Transverse colon (tissue), 4 donors: ENCODE measurements at regions not wholly inside any gene's neighbourhood (a gene's known extent, or its start where the extent isn't known, plus 50 kb on each side); places are given as distances from the start of the nearest gene placed in this dataset.

Experiments used
- DNase-seq: peaks from one replicate; pipeline ENCODE4 v3.0.0-alpha.2; 2019
- H3K27ac ChIP-seq, 4 donors: fragments of 200-600 bp; sonication (generic); 2 replicates each; pipeline ENCODE4 v1.5.1; 2016 to 2018; ENCODE audit warnings: inconsistent platforms in 4 of 4
- H3K27me3 ChIP-seq: fragments of 200-600 bp; sonication (generic); 2 replicates; pipeline ENCODE4 v1.5.1; 2017; ENCODE audit warnings: inconsistent platforms
- H3K36me3 ChIP-seq, 4 donors: fragments of 200-600 bp; sonication (generic); 2 replicates each; pipeline ENCODE4 v1.5.1; 2017 to 2019; ENCODE audit warnings: inconsistent platforms in 4 of 4
- H3K4me1 ChIP-seq, 4 donors: fragments of 200-600 bp; sonication (generic); 2 replicates each; pipeline ENCODE4 v1.5.1; 2017 to 2020; ENCODE audit warnings: inconsistent platforms in 4 of 4
- H3K4me3 ChIP-seq, 4 donors: fragments of 200-600 bp; sonication (generic); 1 replicate in 1 of 4; 2 replicates in 3 of 4; pipeline versions ENCODE4 v1.5.1 to v1.6.1; 2017 to 2019; ENCODE audit warnings: inconsistent platforms in 4 of 4
- H3K9me3 ChIP-seq, 2 donors: fragments of 200-600 bp; sonication (generic); 2 replicates each; pipeline ENCODE4 v1.5.1; 2017 to 2019; ENCODE audit warnings: inconsistent platforms in 2 of 2
- EP300 ChIP-seq: sonication (generic); formaldehyde crosslinking; IDR thresholded peaks from one replicate; pipeline ENCODE4 v1.6.1; 2017; ENCODE audit warnings: antibody characterized with exemption, low read depth
- POLR2A ChIP-seq: fragments of 450-650 bp; IDR thresholded peaks from one replicate; pipeline ENCODE4 v1.6.1; 2016; ENCODE audit warnings: antibody characterized with exemption, mild to moderate bottlenecking, moderate library complexity
- POLR2AphosphoS5 ChIP-seq, 3 donors: sonication (generic); formaldehyde crosslinking; IDR thresholded peaks; one replicate each; pipeline ENCODE4 v1.6.1; 2016; ENCODE audit warnings: antibody characterized with exemption in 3 of 3
- WGBS, 2 donors: methylation state at CpG; one replicate each; pipeline ENCODE4 v1.1.5; 2018; ENCODE audit warnings: low coverage in 1 of 2; 5-methylcytosine and 5-hydroxymethylcytosine counted together
- in situ Hi-C, 4 donors: fragments of 200-750 bp; cut with MboI; loops; one replicate each; pipeline versions ENCODE4 v1.15.0 to v1.15.1; 2017; ENCODE audit warnings: low sequenced_read_pairs in 3 of 4, low pct_ligation_motif_present in 1 of 4, low pct_unique_long_range_greater_than_20kb in 1 of 4
- intact Hi-C: fragments of 100-400 bp; cut with DNase I; formaldehyde crosslinking; loops from one replicate; pipeline ENCODE4 v1.15.1; 2023; ENCODE audit warnings: low total_unique reads
- TF ChIP-seq, protein P1 (sequence below), 5 experiments: fragments of 200-600 bp in 3 of 5; fragments of 450-650 bp in 2 of 5; sonication (generic) in 3 of 5; IDR thresholded peaks; 1 replicate in 2 of 5; 2 replicates in 3 of 5; pipeline ENCODE4 v1.5.1; 2016 to 2017; ENCODE audit warnings: antibody characterized with exemption in 5 of 5, inconsistent platforms in 3 of 5, mild to moderate bottlenecking in 2 of 5, moderate library complexity in 1 of 5

GRCh38 chr2:57957238-57957637 is 89.4 kb upstream of the VRK2 start:
- 89 to 92% methylated on average over 3 of the region's 3 CpGs for WGBS, 2 donors
- Histone ChIP-seq H3K27me3 (no peaks in the 10 kb centered on the region), H3K9me3 (no peaks in the 10 kb centered on the region), H3K36me3 (no peaks in the 10 kb centered on the region), H3K27ac (no peak overlapping the region), H3K4me1 (no peaks in the 10 kb centered on the region), H3K4me3 (no peak overlapping the region)
- TF ChIP-seq, protein P1, sequence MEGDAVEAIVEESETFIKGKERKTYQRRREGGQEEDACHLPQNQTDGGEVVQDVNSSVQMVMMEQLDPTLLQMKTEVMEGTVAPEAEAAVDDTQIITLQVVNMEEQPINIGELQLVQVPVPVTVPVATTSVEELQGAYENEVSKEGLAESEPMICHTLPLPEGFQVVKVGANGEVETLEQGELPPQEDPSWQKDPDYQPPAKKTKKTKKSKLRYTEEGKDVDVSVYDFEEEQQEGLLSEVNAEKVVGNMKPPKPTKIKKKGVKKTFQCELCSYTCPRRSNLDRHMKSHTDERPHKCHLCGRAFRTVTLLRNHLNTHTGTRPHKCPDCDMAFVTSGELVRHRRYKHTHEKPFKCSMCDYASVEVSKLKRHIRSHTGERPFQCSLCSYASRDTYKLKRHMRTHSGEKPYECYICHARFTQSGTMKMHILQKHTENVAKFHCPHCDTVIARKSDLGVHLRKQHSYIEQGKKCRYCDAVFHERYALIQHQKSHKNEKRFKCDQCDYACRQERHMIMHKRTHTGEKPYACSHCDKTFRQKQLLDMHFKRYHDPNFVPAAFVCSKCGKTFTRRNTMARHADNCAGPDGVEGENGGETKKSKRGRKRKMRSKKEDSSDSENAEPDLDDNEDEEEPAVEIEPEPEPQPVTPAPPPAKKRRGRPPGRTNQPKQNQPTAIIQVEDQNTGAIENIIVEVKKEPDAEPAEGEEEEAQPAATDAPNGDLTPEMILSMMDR (IDR thresholded peaks at IDR 0.05), result no peak
- TF ChIP-seq POLR2A, result no peak
- no peak for TF ChIP-seq EP300
- TF ChIP-seq POLR2AphosphoS5 (IDR thresholded peaks at IDR 0.05), result no peak
- in situ Hi-C loops (no loop called here), intact Hi-C loops (no loop called here)
- DNase-seq, result no peak

DNA sequence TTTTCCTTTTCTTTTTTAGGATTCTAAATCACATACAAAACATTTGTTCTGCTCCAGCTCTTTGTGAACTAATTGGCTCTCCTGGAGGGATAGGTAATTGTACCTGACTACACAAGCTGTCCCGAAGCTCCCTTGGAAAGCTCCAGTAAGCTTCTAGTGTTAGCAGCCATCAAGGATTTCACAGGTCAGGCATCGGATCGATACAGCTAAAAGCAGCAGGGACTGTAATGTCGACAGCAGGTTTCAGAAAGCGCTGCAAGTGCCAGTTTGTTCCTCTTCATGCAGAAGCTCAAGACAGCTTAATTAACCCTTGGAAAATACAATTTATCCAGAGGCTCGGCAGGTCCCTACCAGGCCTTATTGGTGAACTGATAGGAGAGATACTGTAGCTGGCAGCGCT is 87.2 kb upstream of the VRK2 start:
- Histone ChIP-seq H3K9me3 (no peaks in the 10 kb centered on the region), H3K4me3 (no peak overlapping the region), H3K4me1 (no peaks in the 10 kb centered on the region), H3K36me3 (no peaks in the 10 kb centered on the region), H3K27ac (no peak overlapping the region), H3K27me3 (no peaks in the 10 kb centered on the region)
- in situ Hi-C loops, result no loop called here
- 86 to 100% methylated on average over 1 to 7 of the region's 7 CpGs for WGBS, 2 donors
- intact Hi-C loops, result no loop called here
- TF ChIP-seq POLR2A, result no peak
- no peak for TF ChIP-seq POLR2AphosphoS5 (IDR thresholded peaks at IDR 0.05)
- TF ChIP-seq, protein P1 (IDR thresholded peaks at IDR 0.05), result no peak
- TF ChIP-seq EP300, result no peak
- no peak for DNase-seq

GRCh38 chr2:57962861-57963260 is 83.7 kb upstream of the VRK2 start:
- Histone ChIP-seq H3K4me1 (no peaks in the 10 kb centered on the region), H3K27ac (no peak overlapping the region), H3K27me3 (no peaks in the 10 kb centered on the region), H3K36me3 (no peaks in the 10 kb centered on the region), H3K9me3 (no peaks in the 10 kb centered on the region), H3K4me3 (no peak overlapping the region)
- intact Hi-C loops, result no loop called here
- TF ChIP-seq, protein P1 (IDR thresholded peaks at IDR 0.05), result no peak
- no peak for TF ChIP-seq POLR2A
- no peak for TF ChIP-seq POLR2AphosphoS5 (IDR thresholded peaks at IDR 0.05)
- no peak for TF ChIP-seq EP300
- 81 to 82% methylated on average over 3 of the region's 3 CpGs for WGBS, 2 donors
- DNase-seq, result no peak
- in situ Hi-C loops, result no loop called here

DNA sequence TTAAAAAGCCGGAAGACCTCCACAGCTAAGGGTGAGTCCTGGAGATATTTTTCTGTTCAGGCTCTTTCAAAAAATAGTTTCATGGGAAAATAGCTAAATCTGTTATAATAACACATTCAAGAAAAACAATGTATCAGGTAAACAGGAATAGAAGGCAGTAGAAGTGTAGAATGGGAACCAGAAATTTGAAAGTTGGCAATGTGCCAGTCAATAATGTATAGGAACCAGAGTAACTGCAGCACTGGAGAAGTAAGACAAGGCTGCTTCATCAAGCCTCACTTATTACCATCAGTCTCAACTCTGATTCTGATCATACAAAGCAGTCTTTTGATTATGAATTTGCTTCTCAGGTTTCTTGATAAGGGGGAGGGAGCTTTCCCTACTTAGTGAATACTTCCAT is 81.4 kb upstream of the VRK2 start:
- WGBS, 2 donors, result 91 to 100% methylated on average over 1 of the region's 1 CpG
- in situ Hi-C loops, result no loop called here
- intact Hi-C loops, result no loop called here
- no peaks in the 10 kb centered on the region for H3K36me3 ChIP-seq
- H3K9me3 ChIP-seq, result no peaks in the 10 kb centered on the region
- TF ChIP-seq POLR2AphosphoS5 (IDR thresholded peaks at IDR 0.05) (no peak), EP300 (no peak), POLR2A (no peak)
- TF ChIP-seq, protein P1 (IDR thresholded peaks at IDR 0.05), result no peak
- no peaks in the 10 kb centered on the region for H3K4me1 ChIP-seq
- DNase-seq, result no peak
- no peak overlapping the region for H3K4me3 ChIP-seq
- H3K27ac ChIP-seq, result no peak overlapping the region
- no peaks in the 10 kb centered on the region for H3K27me3 ChIP-seq
